Thyroid gland (tissue), 4 donors: ENCODE measurements at regions not wholly inside any gene's neighbourhood (a gene's known extent, or its start where the extent isn't known, plus 50 kb on each side); places are given as distances from the start of the nearest gene placed in this dataset.

ENCODE experiments used
- DNase-seq, 2 donors: peaks; one replicate each; pipeline ENCODE4 v3.0.0-alpha.2; 2019
- H3K27ac ChIP-seq, 3 donors: fragments of 200-600 bp; sonication (generic); 1 replicate in 2 of 3; 2 replicates in 1 of 3; pipeline ENCODE4 v1.5.1; 2016 to 2019; ENCODE audit warnings: mild to moderate bottlenecking in 1 of 3, moderate library complexity in 1 of 3
- H3K27me3 ChIP-seq: fragments of 200-600 bp; sonication (generic); one replicate; pipeline ENCODE4 v1.5.1; 2019
- H3K36me3 ChIP-seq, 2 donors: fragments of 200-600 bp; sonication (generic); one replicate each; pipeline ENCODE4 v1.5.1; 2016 to 2019
- H3K4me1 ChIP-seq, 2 donors: fragments of 200-600 bp; sonication (generic); one replicate each; pipeline ENCODE4 v1.5.1; 2017 to 2019
- H3K4me3 ChIP-seq, 3 donors: fragments of 200-600 bp; sonication (generic); replicated peaks in 1 of 3; 1 replicate in 2 of 3; 2 replicates in 1 of 3; pipeline ENCODE4 v1.5.1; 2016; ENCODE audit warnings: mild to moderate bottlenecking in 1 of 3
- H3K9me3 ChIP-seq: fragments of 200-600 bp; sonication (generic); one replicate; pipeline ENCODE4 v1.5.1; 2017
- CTCF ChIP-seq, 6 experiments: fragments of 200-600 bp in 3 of 6; fragments of 450-650 bp in 3 of 6; sonication (generic) in 3 of 6; IDR thresholded peaks; one replicate each; pipeline ENCODE4 v1.5.1; 2016 to 2019; ENCODE audit warnings: antibody characterized with exemption in 6 of 6, mild to moderate bottlenecking in 2 of 6, inconsistent platforms in 1 of 6, moderate library complexity in 1 of 6
- POLR2A ChIP-seq, 2 donors: fragments of 450-650 bp; IDR thresholded peaks; one replicate each; pipeline ENCODE4 v1.6.1; 2017; ENCODE audit warnings: antibody characterized with exemption in 2 of 2, mild to moderate bottlenecking in 2 of 2, moderate library complexity in 1 of 2
- WGBS, 2 donors: methylation state at CpG; one replicate each; pipeline ENCODE4 v1.1.5; 2017; 5-methylcytosine and 5-hydroxymethylcytosine counted together
- intact Hi-C: fragments of 100-400 bp; cut with DNase I; formaldehyde crosslinking; loops from one replicate; pipeline ENCODE4 v1.15.1; 2023

DNA sequence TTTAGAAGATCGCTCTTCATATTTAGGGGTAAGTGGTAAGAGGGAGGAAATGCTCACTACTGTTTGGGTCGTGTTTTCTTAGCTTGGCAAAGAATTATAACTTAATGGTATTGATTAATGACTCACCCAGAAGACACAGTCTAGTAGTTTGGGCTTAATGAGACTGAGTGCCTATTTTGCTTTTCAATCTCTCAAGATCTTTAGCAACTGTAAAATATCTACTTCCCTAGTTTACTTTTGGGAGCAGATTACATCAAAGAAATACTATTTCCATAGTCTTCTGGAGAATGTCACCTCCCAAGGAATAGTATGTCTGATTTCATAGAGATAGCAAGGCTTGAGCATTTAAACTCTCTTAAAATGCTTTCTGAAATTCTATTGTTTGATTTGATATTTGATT, 100.5 kb upstream of the SLC25A13 start:
- TF ChIP-seq CTCF (IDR thresholded peaks at IDR 0.05): no peak
- TF ChIP-seq POLR2A (IDR thresholded peaks at IDR 0.05): no peak
- H3K27ac ChIP-seq: no peak overlapping the region
- WGBS, 2 donors: 37 to 51% methylated on average over 2 of the region's 2 CpGs
- no peaks in the 10 kb centered on the region for H3K36me3 ChIP-seq
- H3K4me1 ChIP-seq: peaks cover 0 to 14% of the 10 kb centered on the region in 2 donors
- H3K27me3 ChIP-seq: no peaks in the 10 kb centered on the region
- H3K9me3 ChIP-seq: no peaks in the 10 kb centered on the region
- no peak for DNase-seq
- H3K4me3 ChIP-seq: no peak overlapping the region
- intact Hi-C loops: no loop called here

DNA sequence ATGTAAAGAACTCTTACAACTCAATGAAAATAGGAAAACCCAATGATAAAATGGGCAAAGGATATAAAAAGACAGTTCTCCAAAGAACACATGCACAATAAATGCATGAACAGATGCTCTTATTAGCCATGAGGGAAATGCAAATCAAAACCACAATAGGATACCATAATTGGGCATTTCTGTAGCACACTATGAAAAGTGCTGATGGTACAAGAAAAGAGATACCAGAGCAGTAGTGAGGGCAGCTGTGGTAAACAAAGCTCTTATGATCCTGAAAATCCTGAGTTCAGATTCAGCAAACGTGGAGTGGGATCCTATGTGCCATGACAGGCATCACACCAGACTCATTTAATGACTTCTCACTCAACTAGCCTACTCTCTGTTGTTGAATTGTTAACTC, 96.7 kb upstream of the SLC25A13 start:
- H3K27me3 ChIP-seq: no peaks in the 10 kb centered on the region
- H3K27ac ChIP-seq: no peak overlapping the region
- H3K9me3 ChIP-seq: no peaks in the 10 kb centered on the region
- no peaks in the 10 kb centered on the region for H3K36me3 ChIP-seq
- intact Hi-C loops: no loop called here
- TF ChIP-seq POLR2A (IDR thresholded peaks at IDR 0.05): no peak
- TF ChIP-seq CTCF (IDR thresholded peaks at IDR 0.05): no peak
- H3K4me3 ChIP-seq: no peak overlapping the region
- peaks cover 3 to 17% of the 10 kb centered on the region in 2 donors for H3K4me1 ChIP-seq
- WGBS, 2 donors: 87 to 90% methylated on average over 1 of the region's 1 CpG
- DNase-seq: no peak

DNA sequence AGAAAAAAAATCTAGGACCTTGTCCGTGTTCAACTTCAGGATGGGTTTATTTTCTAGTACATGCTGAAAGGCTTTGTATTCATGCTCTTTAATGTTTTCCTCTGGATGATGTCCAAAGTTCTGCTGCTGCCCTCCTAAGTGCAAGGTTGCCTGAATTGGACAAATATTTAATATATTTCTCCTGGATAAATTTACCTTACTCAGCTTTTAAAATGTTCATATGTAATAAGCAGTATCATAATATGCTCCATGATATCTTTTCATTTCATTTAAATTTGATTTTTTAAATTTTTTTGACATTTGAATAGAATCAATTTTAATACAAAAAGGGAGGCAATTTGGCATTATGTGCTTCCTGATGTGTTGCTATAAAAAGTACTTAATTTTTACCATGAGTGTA, 95.9 kb upstream of the SLC25A13 start:
- no peak for TF ChIP-seq POLR2A (IDR thresholded peaks at IDR 0.05)
- TF ChIP-seq CTCF (IDR thresholded peaks at IDR 0.05): no peak
- peaks cover 3 to 17% of the 10 kb centered on the region in 2 donors for H3K4me1 ChIP-seq
- H3K9me3 ChIP-seq: no peaks in the 10 kb centered on the region
- no peak overlapping the region for H3K27ac ChIP-seq
- WGBS, 2 donors: 67 to 68% methylated on average over 1 of the region's 1 CpG
- intact Hi-C loops: no loop called here
- H3K27me3 ChIP-seq: no peaks in the 10 kb centered on the region
- no peak for DNase-seq
- no peaks in the 10 kb centered on the region for H3K36me3 ChIP-seq
- H3K4me3 ChIP-seq: no peak overlapping the region

GRCh38 chr7:96416599-96416998, 94.7 kb upstream of the SLC25A13 start:
- Histone ChIP-seq H3K9me3 (no peaks in the 10 kb centered on the region), H3K4me3 (no peak overlapping the region), H3K36me3 (no peaks in the 10 kb centered on the region), H3K27me3 (no peaks in the 10 kb centered on the region), H3K4me1 (peaks cover 3 to 17% of the 10 kb centered on the region in 2 donors), H3K27ac (peak overlapping the region in 1 of 3 donors; percentile 38)
- DNase-seq: no peak
- WGBS, 2 donors: 22 to 49% methylated on average over 1 of the region's 1 CpG
- intact Hi-C loops: no loop called here
- no peak for TF ChIP-seq CTCF (IDR thresholded peaks at IDR 0.05)
- TF ChIP-seq POLR2A (IDR thresholded peaks at IDR 0.05): no peak

- H3K36me3 ChIP-seq: no peaks in the 10 kb centered on the region
- TF ChIP-seq CTCF (IDR thresholded peaks at IDR 0.05): no peak
- no peak for TF ChIP-seq POLR2A (IDR thresholded peaks at IDR 0.05)
- 64 to 76% methylated on average over 3 of the region's 3 CpGs for WGBS, 2 donors
- H3K27ac ChIP-seq: no peak overlapping the region
- no peak overlapping the region for H3K4me3 ChIP-seq
- H3K27me3 ChIP-seq: no peaks in the 10 kb centered on the region
- no peak for DNase-seq
- intact Hi-C loops: no loop called here
- H3K9me3 ChIP-seq: no peaks in the 10 kb centered on the region
- peaks cover 3 to 17% of the 10 kb centered on the region in 2 donors for H3K4me1 ChIP-seq
Measured at GRCh38 chr7:96416116-96416515, 94.2 kb upstream of the SLC25A13 start.
